ENCODE measurements at regions not wholly inside any gene's neighbourhood (a gene's known extent, or its start where the extent isn't known, plus 50 kb on each side); places are given as distances from the start of the nearest gene placed in this dataset.

GRCh38 chr10:105837951-105838350, 1196.9 kb downstream of the SORCS3 start:
- TF ChIP-seq, protein P1, sequence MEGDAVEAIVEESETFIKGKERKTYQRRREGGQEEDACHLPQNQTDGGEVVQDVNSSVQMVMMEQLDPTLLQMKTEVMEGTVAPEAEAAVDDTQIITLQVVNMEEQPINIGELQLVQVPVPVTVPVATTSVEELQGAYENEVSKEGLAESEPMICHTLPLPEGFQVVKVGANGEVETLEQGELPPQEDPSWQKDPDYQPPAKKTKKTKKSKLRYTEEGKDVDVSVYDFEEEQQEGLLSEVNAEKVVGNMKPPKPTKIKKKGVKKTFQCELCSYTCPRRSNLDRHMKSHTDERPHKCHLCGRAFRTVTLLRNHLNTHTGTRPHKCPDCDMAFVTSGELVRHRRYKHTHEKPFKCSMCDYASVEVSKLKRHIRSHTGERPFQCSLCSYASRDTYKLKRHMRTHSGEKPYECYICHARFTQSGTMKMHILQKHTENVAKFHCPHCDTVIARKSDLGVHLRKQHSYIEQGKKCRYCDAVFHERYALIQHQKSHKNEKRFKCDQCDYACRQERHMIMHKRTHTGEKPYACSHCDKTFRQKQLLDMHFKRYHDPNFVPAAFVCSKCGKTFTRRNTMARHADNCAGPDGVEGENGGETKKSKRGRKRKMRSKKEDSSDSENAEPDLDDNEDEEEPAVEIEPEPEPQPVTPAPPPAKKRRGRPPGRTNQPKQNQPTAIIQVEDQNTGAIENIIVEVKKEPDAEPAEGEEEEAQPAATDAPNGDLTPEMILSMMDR (IDR thresholded peaks at IDR 0.05 in 8 of 11, conservative IDR thresholded peaks at IDR 0.05 in 3 of 11): no peak
- TF ChIP-seq POLR2AphosphoS5 (IDR thresholded peaks at IDR 0.05) (no peak), POLR2A (IDR thresholded peaks at IDR 0.05) (no peak)

All from spleen (tissue), 7 donors.